ENCODE measurements at regions not wholly inside any gene's neighbourhood (a gene's known extent, or its start where the extent isn't known, plus 50 kb on each side); places are given as distances from the start of the nearest gene placed in this dataset.
A peak's percentile ranks its signal among the peaks of the same experiment; 100 is the strongest.

DNA sequence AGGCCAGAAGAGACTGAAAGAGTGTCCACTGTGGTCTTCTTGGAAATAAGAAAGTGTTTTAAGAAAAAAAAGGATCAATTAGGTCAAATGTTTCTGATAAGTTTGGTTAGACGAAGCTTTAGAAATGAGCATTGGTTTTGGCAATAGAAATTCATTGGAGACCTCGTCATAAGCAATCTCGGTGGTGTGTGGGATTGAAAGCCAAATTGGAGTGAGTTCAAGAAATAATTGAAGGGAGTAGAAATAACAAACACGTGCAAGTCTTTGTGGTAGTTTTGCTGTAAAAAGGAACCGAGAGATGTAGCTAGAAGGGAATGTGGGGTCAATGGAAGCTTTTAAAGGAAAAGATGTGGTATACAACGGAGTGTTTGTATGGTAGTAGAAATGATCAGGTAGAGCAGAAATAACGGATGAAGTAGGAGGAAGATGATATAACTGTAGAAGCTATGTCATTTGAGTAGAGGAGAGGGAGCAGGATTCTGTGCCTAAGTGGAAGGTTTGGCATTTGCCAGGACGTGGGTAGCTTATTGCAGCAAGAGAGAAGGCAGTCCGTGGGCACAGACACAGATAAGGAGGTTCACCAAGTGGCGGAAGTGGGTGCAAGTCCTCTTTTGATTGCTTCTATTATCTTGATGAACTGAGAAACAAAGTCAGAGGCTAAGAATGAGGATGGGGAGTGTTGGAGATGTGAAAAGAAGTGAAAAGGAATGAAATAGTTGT lies 146.2 kb downstream of the DACT1 start:
- peak; percentile 63 for DNase-seq (ENCODE audit: low read depth)

DNA sequence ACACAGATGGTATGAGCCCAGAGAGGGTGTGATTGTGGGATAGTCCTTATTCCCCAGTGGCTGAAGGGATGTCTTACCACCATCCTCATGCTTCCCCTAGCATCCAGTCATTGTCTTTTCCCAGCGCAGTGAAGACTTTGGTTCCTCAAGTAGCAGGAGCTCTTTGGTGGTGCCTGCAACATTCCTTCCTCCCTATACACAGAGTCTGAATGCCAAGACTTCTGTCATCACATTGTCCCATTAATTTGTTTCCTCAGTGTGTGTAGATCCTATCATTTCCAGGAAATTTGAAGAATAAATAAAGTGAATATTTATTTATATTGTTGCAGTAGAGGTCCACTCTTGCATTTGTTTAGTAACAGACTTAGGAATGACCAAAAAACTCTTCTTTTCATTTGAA lies 147.2 kb downstream of the DACT1 start:
- DNase-seq (ENCODE audit: low read depth), result peak; percentile 25

DNA sequence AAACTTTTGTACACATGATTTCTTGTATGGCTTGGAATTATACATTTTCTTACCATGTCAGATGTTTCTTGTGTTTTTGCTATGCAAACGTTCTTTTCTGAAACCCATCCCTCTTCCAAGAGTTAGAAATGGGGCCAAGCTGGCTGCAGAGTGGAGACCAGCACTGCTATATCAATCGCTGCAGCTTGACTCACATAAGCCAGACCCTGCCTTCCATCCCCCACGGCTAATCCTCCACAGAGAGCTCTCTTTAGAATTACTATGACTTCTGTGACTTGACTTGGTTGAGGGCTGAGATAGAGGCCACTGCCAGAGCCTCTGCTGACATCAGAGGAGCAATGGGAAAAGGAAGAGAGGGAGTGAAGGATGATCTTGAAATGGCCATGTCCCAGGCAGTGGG lies 147.9 kb downstream of the DACT1 start:
- DNase-seq (ENCODE audit: low read depth), result no peak

DNA sequence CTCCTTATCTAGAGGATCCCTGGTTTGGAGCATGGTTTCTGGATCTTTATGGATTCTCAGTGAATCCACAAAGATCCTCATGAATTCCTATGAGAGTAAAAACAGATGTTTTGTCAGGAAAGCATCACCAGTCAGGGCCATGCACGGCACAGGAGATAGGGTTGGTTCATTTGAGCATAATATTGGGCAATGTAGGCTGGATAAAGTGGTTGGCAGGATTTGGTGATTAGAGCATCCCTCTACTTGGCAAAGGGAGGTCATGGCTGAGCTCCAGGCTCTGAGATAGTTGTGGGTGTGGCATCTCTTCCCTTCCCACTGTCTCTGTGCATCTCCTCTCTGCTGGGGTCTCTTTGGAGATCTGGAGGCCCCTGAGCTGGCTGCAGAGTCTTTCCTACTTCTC lies 149.8 kb downstream of the DACT1 start:
- no peak for DNase-seq (ENCODE audit: low read depth)

DNA sequence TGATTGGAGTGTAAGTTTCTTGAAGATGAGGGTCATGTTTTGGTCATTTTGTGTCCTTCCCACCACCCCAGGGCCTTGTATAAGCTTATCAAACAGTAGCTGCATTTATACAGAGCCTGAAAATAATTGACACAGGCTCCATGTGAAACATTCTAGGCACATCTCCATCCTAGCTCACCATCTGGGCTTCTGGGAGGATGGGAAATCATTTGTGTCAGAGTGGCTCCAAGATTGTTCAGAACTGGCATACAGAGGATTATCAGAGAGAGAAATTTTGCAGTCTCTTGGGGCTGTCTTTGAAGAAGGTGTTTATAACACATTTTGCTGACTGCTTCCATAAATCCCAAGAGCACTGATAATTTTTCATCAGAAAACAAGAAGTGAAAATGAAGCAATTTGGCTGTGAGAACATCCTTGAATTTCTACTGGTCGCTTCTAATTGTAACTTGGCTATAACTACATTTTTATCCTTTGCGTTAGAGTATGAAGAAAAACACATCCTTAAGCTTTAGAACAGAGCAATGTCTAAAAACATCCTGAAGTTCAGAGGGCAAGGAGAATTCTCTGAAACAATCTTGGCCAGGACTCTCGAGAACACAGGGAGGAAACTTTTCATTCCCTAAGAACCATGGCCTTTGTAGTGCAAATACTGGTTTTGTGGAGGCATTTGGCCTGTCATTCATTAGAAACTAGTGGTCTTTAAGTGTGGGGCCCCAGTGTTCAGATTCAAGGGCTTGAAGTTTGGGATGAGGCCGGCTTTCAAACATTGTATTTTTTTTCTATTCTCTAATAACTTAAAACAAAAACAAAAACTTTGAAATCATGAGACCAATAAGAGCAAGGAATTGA lies 151.1 kb downstream of the DACT1 start:
- DNase-seq (ENCODE audit: low read depth), result no peak

DNA sequence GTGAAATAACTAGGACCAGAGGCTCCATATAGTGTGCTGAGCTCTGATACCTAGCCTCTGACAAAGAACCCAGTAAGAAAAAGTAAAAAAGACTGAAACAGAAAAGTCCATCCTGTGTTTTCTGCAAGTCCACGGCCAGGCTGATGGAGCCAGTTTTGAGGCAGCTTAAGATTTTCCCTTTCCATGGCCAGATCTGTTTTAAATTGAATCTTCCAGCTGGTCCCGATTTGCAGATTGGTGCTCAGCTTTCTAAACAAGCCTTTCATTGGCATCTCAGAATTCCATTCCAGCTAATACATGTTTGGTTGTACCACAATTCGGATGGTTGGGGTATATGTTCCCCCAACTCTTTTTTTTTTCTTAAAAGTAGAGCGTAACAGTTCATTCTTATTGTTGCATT lies 152.0 kb downstream of the DACT1 start:
- DNase-seq (ENCODE audit: low read depth), result no peak

DNA sequence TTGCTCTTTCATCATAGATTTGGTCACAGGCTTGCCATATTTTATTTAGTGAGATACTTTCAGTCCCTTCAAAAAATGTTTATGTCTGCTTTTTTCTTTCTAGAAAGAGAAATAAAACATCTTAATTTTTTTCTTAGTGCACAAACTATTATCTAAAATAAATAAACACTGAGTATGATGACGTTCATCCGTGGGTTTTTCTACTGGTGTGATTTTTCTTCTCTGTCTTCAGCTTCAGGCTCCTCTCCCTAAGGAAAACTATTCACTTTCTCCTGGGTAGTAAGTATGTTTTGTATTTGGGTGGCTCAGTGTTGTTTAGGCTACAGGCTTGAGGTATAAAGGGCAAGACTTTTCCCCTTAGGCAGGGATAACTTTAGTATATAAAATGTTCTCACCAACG lies 154.7 kb downstream of the DACT1 start:
- DNase-seq (ENCODE audit: low read depth), result peak; percentile 22

- DNase-seq (ENCODE audit: low read depth), result no peak
Observed at GRCh38 chr14:58793131-58793740, 155.5 kb downstream of the DACT1 start.

DNA sequence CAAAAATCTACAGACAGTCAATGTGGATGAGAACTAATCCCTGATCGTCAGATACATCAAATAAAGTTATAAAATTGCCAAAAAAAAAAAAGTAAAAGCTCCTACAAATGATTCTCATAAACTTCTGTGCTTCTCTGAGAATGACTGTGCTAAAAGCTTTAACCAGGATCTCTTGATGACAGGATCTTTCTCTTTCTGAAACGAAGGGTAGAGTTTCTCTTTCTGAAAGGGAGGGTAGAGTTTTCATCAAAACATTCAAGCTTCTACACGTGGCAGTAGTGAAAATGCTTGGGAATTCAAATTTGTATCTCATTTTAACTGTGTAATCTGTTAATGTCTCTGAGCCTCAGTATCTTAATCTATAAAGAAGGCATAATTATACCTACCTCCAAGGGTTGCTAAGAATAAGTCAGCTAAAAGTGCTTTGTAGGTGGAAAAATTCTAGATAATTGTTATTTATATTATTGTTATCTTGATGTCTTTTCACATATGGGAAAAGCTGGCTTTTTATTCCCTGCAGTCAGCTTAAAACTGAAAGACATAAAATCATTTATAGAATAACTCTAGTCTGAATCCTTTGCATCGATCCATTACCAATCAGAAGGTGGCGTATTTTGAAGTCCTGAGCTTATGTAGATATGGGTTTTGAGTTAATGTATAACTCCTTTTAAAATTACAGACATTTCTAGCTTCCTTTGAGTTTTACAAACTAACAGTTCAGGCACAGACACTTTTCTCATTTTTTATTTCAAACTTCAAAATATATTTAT lies 157.4 kb downstream of the DACT1 start:
- DNase-seq (ENCODE audit: low read depth), result no peak

- DNase-seq (ENCODE audit: low read depth), result no peak
Observed at GRCh38 chr14:58796242-58797009, 158.7 kb downstream of the DACT1 start.

GRCh38 chr14:58797010-58797429 lies 159.3 kb downstream of the DACT1 start:
- peak; percentile 34 for DNase-seq (ENCODE audit: low read depth)

- no peak for DNase-seq (ENCODE audit: low read depth)
Observed at GRCh38 chr14:58798173-58798572, 160.4 kb downstream of the DACT1 start.

DNA sequence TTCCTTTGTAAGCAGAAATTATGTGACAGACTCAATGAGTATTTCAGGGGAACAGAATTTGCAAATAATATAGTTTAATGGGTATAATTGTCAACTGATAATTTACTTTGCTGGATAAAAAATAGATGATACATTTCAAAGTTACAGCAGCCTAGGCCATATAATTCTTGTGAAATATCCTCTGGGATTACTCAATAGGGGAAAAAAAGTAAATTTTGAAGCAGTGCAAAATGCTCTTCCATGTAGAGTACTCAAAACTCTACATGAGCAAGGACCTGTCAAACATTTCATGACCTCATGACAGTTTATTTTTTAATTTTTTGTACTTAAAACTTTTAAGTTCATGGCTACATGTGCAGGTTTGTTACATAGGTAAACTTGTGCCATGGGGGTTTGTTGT lies 163.3 kb downstream of the DACT1 start:
- DNase-seq (ENCODE audit: low read depth), result no peak

DNA sequence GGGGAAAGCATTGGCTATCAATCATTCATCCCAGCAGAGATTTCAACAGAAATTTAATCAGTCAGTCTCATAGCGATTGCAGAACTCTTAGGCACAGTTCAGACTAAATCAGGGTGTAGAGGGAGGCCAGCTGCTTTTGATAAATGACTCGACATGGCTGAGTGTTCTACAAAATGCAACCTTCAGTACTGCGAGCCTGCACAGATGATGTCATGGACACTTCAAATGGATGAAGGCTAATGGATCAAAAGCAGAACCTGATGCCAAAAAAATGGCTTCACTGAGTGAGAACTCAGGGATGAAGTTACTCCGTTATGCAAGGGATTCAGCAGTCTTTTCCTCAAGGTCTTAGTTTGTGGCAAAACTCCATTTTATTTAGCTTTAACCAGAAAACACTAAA lies 167.3 kb downstream of the DACT1 start:
- DNase-seq (ENCODE audit: low read depth), result no peak

DNA sequence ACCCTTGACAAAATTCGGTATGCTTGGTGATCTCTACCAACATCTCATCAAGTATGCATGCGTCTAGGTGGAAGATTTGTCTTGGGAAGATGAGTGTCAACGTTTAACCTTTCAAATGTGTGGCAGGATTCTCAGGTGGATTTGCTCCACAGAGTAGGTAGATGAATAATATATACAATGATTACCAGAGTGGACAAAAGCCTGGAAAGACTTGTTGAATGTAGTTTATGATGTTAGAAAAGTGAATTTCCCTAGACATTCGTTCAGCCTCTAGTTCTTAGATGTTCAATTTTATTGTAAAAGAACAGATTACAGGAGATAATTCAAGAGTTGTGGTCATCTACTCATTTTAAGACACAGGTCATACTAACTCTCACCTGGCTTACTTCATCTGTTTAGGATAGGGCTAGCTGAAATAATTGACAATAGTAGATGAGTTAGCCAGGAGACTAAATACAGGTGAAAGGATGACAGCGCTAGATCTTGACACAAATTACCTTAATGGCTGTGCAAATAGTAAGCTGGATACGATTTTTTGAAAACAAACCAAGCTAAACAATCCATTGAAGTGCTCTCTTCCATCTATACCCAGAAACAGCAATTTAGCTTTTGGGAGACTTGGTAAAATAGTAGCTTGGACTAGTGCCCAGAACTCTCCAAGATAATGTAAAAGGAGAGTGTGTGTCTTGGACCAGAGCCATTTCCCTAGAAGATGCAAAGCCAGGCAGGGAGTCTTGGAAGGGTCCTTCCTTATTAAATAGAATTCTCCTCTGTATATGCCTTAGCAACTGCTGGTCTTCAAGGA lies 168.0 kb downstream of the DACT1 start:
- DNase-seq (ENCODE audit: low read depth), result peak; percentile 69

GRCh38 chr14:58807191-58807590 lies 169.4 kb downstream of the DACT1 start:
- peak; percentile 43 for DNase-seq (ENCODE audit: low read depth)

DNA sequence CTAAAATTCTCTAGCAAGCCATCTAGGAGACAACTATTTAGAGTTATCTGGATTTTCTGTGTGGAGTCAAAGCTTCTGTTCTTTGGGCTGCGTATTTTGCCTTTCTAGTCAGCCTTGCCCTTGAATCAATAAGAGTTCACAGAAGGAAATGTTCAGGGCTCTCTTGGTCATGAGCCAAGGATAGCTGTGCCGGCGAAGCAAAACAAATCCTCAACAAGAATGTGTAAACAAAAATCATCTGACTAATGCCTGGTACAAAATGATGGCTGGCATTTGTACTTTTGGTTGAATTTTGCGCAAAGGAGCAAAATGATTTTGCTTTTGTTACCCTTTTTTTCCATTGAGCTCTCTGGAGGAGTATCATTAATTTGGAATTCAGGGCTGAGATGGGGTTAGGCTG lies 171.1 kb downstream of the DACT1 start:
- peak; percentile 60 for DNase-seq (ENCODE audit: low read depth)

- no peak for DNase-seq (ENCODE audit: low read depth)
Observed at GRCh38 chr14:58809520-58809919, 171.8 kb downstream of the DACT1 start.

- no peak for DNase-seq (ENCODE audit: low read depth)
Observed at GRCh38 chr14:58812050-58812910, 174.5 kb downstream of the DACT1 start.

DNA sequence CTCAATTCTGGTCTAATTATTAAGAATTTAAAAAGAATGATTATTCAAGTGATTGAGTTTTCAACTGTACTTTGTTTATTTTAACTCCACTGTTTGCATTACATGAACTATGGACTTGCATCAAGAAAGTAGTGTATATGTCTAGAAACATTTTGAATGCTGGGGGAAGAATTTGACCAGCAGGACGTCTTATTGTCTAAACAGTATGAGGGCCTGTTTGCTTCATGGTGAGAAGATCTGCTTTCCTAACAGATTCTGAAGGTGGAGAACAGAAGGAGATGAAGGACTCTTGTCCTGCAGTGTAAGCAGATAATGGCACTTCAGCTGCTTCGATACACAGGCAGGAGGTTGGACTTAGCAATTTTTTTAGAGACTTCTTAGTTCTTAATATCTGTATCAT lies 176.0 kb downstream of the DACT1 start:
- DNase-seq (ENCODE audit: low read depth), result no peak

All from EH (cell line).